HEK293 (cell line): ENCODE measurements at regions not wholly inside any gene's neighbourhood (a gene's known extent, or its start where the extent isn't known, plus 50 kb on each side); places are given as distances from the start of the nearest gene placed in this dataset.

ENCODE experiments used
- ZBTB20 ChIP-seq: fragments of 450-650 bp; formaldehyde crosslinking; IDR thresholded peaks from 2 replicates; pipeline ENCODE4 v1.5.1; 2016; ENCODE audit warnings: missing biosample characterization, missing genetic modification characterization
- TF ChIP-seq, protein P1 (sequence below): fragments of 450-650 bp; formaldehyde crosslinking; IDR thresholded peaks from 2 replicates; pipeline ENCODE4 v1.5.1; 2016; ENCODE audit warnings: missing biosample characterization, missing genetic modification characterization

DNA sequence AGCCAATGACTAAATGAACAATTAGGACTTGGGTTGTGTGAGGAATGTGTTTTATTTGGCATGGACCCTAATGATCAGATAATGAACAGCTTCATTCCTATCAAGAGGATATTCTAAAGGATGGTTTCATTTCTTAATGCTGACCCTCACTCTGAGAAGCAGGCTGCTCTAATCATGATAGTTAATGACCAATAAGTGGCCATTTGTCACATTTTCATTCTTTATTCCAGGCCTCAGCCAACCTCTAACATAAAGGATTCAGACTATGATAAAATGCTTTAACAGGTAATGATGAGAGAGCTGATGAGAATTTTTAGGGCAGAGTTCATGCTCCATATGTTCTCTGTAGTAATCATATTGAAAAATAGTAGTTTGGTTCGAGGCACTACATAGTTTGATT is 301.5 kb upstream of the ARRDC3 start:
- TF ChIP-seq, protein P1, sequence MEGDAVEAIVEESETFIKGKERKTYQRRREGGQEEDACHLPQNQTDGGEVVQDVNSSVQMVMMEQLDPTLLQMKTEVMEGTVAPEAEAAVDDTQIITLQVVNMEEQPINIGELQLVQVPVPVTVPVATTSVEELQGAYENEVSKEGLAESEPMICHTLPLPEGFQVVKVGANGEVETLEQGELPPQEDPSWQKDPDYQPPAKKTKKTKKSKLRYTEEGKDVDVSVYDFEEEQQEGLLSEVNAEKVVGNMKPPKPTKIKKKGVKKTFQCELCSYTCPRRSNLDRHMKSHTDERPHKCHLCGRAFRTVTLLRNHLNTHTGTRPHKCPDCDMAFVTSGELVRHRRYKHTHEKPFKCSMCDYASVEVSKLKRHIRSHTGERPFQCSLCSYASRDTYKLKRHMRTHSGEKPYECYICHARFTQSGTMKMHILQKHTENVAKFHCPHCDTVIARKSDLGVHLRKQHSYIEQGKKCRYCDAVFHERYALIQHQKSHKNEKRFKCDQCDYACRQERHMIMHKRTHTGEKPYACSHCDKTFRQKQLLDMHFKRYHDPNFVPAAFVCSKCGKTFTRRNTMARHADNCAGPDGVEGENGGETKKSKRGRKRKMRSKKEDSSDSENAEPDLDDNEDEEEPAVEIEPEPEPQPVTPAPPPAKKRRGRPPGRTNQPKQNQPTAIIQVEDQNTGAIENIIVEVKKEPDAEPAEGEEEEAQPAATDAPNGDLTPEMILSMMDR (tag by site-specific recombination) = no peak
- no peak for TF ChIP-seq ZBTB20 (tag by site-specific recombination)
